MM.1S (cell line): ENCODE measurements at regions not wholly inside any gene's neighbourhood (a gene's known extent, or its start where the extent isn't known, plus 50 kb on each side); places are given as distances from the start of the nearest gene placed in this dataset.

ENCODE experiments used
- DNase-seq: peaks from one replicate; pipeline ENCODE4 v3.0.0-alpha.2; 2015
- H2AFZ ChIP-seq: fragments of 300-600 bp; sonication (generic); 2 replicates; pipeline ENCODE4 v1.6.0; 2016; ENCODE audit warnings: antibody characterized with exemption, low read length
- H3F3A ChIP-seq: fragments of 300-600 bp; sonication (generic); 2 replicates; pipeline ENCODE4 v1.6.1; 2016; ENCODE audit warnings: mild to moderate bottlenecking, antibody characterized with exemption, low read length, moderate library complexity, mixed read lengths; ENCODE audit not compliant: insufficient read depth
- H3K27ac ChIP-seq: fragments of 300-600 bp; sonication (generic); 2 replicates; pipeline ENCODE4 v1.5.1; 2016; ENCODE audit warnings: mild to moderate bottlenecking, low read length
- H3K27me3 ChIP-seq: fragments of 300-600 bp; sonication (generic); replicated peaks from 2 replicates; pipeline ENCODE4 v1.6.0; 2016; ENCODE audit warnings: low read length; ENCODE audit not compliant: insufficient read depth
- H3K36me3 ChIP-seq: fragments of 300-600 bp; sonication (generic); replicated peaks from 2 replicates; pipeline ENCODE4 v1.6.1; 2016; ENCODE audit warnings: mild to moderate bottlenecking, low read length, mixed read lengths; ENCODE audit not compliant: insufficient read depth
- H3K4me1 ChIP-seq: fragments of 300-600 bp; sonication (generic); 2 replicates; pipeline ENCODE4 v1.6.1; 2016; ENCODE audit warnings: low read length, mixed read lengths
- H3K4me2 ChIP-seq: fragments of 300-600 bp; sonication (generic); 2 replicates; pipeline ENCODE4 v1.6.0; 2016; ENCODE audit warnings: low read depth, low read length
- H3K4me3 ChIP-seq: fragments of 300-600 bp; sonication (generic); 2 replicates; pipeline ENCODE4 v1.5.1; 2016; ENCODE audit warnings: low read length, mixed read lengths
- H3K79me2 ChIP-seq: fragments of 300-600 bp; sonication (generic); 2 replicates; pipeline ENCODE4 v1.6.1; 2016; ENCODE audit warnings: mixed run types, low read length, mixed read lengths
- H3K9ac ChIP-seq: fragments of 300-600 bp; sonication (generic); 2 replicates; pipeline ENCODE4 v1.6.1; 2016; ENCODE audit warnings: low read length, mixed read lengths
- H3K9me2 ChIP-seq: fragments of 300-600 bp; sonication (generic); replicated peaks from 2 replicates; pipeline ENCODE4 v1.6.1; 2016; ENCODE audit warnings: mild to moderate bottlenecking, low read length, mixed read lengths; ENCODE audit not compliant: insufficient read depth
- H3K9me3 ChIP-seq: fragments of 300-600 bp; sonication (generic); replicated peaks from 2 replicates; pipeline ENCODE4 v1.6.1; 2016; ENCODE audit warnings: mild to moderate bottlenecking, low read length, mixed read lengths; ENCODE audit not compliant: insufficient read depth
- H4K20me1 ChIP-seq: fragments of 300-600 bp; sonication (generic); 2 replicates; pipeline ENCODE4 v1.6.1; 2016; ENCODE audit warnings: mild to moderate bottlenecking, low read length, moderate library complexity, mixed read lengths; ENCODE audit not compliant: insufficient read depth
- CTCF ChIP-seq: fragments of 300-600 bp; sonication (generic); IDR thresholded peaks from 2 replicates; pipeline ENCODE4 v1.5.1; 2016; ENCODE audit warnings: antibody characterized with exemption, low read length, mixed read lengths
- EZH2 ChIP-seq: fragments of 300-600 bp; sonication (generic); optimal IDR thresholded peaks from 2 replicates; pipeline ENCODE3; 2017; ENCODE audit warnings: low read depth, mild to moderate bottlenecking, antibody characterized with exemption, low read length, mixed read lengths
- EZH2phosphoT487 ChIP-seq: fragments of 300-600 bp; sonication (generic); IDR thresholded peaks from 2 replicates; pipeline ENCODE4 v1.6.1; 2018; ENCODE audit warnings: antibody characterized with exemption, low read length

DNA sequence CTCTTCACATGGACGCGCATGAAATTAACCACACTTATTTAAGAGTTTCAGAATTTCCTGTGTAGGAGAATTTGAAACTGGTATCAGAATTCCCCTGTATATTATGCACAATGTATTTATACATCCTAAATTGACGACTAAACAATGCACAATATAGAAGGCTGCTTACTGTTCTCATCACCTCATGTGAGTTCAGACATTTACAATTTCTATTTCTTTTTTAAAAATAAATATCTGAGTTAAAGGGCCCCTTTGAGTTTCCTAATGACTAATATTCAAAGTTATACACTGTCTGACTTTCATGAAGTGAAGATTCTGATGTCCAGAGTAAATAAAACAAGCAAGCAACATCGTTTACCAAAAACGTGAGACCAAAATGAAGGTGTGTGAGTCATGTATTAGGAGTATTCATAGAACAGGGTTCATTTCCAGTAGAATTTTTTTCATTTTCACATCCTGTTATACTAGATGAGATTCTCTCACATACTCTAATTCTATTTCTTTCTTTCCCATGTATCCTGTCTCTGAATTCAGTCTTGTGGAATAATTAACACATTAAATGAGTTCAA is 406.2 kb downstream of the NUP35 start:
- H3K4me1 ChIP-seq: no peaks in the 10 kb centered on the region
- no peaks in the 10 kb centered on the region for H3K9me2 ChIP-seq
- H3K9me3 ChIP-seq: no peaks in the 10 kb centered on the region; the same call in 1 of the 2 replicates
- H3K36me3 ChIP-seq: no peaks in the 10 kb centered on the region
- TF ChIP-seq EZH2phosphoT487 (no peak), CTCF (no peak), EZH2 (no peak)
- H3K9ac ChIP-seq: no peak overlapping the region
- H4K20me1 ChIP-seq: no peaks in the 10 kb centered on the region
- no peaks in the 10 kb centered on the region for H3K79me2 ChIP-seq
- no peak overlapping the region for H2AFZ ChIP-seq
- no peak overlapping the region for H3K27ac ChIP-seq
- H3K27me3 ChIP-seq: no peaks in the 10 kb centered on the region
- H3K4me3 ChIP-seq: no peak overlapping the region
- no peak for DNase-seq
- H3K4me2 ChIP-seq: no peak overlapping the region
- H3F3A ChIP-seq: no peaks in the 10 kb centered on the region

DNA sequence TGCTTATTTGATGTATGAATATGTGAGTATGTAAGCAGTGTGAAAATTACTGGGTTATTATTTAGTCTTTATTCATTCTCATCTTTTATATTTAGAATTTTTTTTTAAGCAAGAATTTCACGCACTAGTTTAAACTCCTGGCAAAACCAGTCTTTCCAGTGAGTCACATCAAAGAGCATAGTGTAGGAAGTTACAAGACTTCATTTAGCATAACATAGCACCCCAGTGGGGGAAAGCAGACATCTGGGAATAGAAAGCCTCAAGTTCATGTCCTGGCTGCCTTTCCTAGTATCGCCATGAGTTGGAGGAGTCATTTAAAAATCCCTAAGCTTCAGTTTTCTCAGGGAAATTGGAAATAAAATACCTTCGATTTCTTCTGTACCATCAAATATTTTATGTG is 408.3 kb downstream of the NUP35 start:
- DNase-seq: no peak
- Histone ChIP-seq H3K4me3 (no peak overlapping the region), H3K79me2 (no peaks in the 10 kb centered on the region)

DNA sequence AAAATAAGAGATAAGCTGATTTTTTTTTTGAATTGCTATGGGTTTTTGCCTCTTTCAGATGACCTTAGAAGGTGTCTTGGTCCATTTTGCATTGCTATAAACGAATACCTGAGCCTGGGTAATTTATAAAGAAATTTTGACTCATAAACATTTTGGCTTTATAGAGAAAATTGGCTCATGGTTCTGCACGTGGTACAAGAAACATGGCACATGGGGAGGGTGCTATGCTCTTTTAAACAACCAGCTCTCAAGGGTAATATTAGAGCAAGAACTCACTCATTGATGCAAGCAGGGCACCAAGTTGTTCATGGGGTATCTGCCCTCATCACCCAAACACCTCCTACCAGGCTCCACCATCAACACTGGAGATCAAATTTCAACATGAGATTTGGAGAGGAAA is 408.8 kb downstream of the NUP35 start:
- Histone ChIP-seq H3K27me3 (no peaks in the 10 kb centered on the region), H3K27ac (no peak overlapping the region), H3K4me3 (no peak overlapping the region), H3K9me2 (no peaks in the 10 kb centered on the region), H3K79me2 (no peaks in the 10 kb centered on the region), H3K9me3 (no peaks in the 10 kb centered on the region; the same call in 1 of the 2 replicates), H2AFZ (no peak overlapping the region), H3K4me1 (no peaks in the 10 kb centered on the region), H3K4me2 (no peak overlapping the region), H3K36me3 (no peaks in the 10 kb centered on the region), H3F3A (no peaks in the 10 kb centered on the region), H3K9ac (no peak overlapping the region), H4K20me1 (no peaks in the 10 kb centered on the region)
- no peak for TF ChIP-seq EZH2
- TF ChIP-seq CTCF: no peak
- no peak for TF ChIP-seq EZH2phosphoT487
- DNase-seq: no peak

More for the DNA sequence above, 408.3 kb downstream of the NUP35 start:
- Histone ChIP-seq H3K4me2 (no peak overlapping the region), H2AFZ (no peak overlapping the region), H3K4me1 (no peaks in the 10 kb centered on the region), H3K27me3 (no peaks in the 10 kb centered on the region), H3K9me2 (no peaks in the 10 kb centered on the region), H3K36me3 (no peaks in the 10 kb centered on the region), H3K9me3 (no peaks in the 10 kb centered on the region; the same call in 1 of the 2 replicates), H4K20me1 (no peaks in the 10 kb centered on the region), H3F3A (no peaks in the 10 kb centered on the region), H3K9ac (no peak overlapping the region), H3K27ac (no peak overlapping the region)
- TF ChIP-seq EZH2phosphoT487 (no peak), CTCF (no peak), EZH2 (no peak)
